HG03342 (cell line): ENCODE measurements at regions not wholly inside any gene's neighbourhood (a gene's known extent, or its start where the extent isn't known, plus 50 kb on each side); places are given as distances from the start of the nearest gene placed in this dataset.
"Not testable (repeated sequence)": the region's sequence is repeated elsewhere in the genome, so short reads cannot be mapped to it uniquely, and the experiment has no call there.

Experiments
- ATAC-seq: cut with Tn5 transposase; IDR thresholded peaks from one replicate; pipeline ENCODE4 v1.9.1; 2021; ENCODE audit warnings: mild to moderate bottlenecking, moderate library complexity; ENCODE audit not compliant: unreplicated experiment

DNA sequence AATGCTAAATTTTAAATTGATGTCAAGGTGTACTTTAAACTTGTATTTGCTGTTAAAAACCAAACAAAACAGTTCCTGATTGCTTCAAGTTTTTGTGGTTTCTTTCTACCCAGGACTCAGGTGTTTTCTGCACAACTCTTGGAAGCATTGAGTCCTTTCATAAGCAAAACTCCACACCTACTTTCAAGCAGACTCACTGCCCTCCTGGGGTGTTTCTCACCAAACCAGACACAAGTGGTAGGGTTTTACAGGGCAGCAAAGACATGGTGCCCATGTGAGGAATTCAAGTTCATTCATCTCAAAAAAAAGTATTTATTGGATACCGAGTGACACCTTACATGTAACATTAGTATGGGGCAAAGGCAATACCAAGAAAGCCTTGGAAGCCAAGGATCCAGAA, 146.7 kb upstream of the BNIP2 start:
- ATAC-seq, result no peak

DNA sequence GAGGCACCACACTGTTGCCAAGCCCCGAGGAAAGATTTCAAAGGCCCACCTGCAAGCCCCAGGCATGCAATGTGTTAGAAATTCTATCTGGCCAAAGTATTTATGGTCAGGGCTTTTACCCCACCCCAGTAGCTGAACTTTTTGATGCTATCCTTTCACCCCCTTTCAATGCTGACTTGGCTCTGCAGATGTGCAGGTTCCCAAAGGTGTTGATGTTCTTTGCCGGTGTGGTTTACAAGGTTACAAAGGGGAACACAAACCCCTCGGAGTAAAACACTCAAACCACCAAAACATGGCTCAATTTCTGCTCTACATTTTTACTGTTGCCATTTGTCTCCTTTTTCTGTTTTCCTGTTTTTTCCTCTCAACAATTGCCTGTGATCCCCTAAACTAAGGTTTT, 145.4 kb upstream of the BNIP2 start:
- no peak for ATAC-seq

GRCh38 chr15:59833366-59833765, 144.2 kb upstream of the BNIP2 start:
- ATAC-seq, result no peak

DNA sequence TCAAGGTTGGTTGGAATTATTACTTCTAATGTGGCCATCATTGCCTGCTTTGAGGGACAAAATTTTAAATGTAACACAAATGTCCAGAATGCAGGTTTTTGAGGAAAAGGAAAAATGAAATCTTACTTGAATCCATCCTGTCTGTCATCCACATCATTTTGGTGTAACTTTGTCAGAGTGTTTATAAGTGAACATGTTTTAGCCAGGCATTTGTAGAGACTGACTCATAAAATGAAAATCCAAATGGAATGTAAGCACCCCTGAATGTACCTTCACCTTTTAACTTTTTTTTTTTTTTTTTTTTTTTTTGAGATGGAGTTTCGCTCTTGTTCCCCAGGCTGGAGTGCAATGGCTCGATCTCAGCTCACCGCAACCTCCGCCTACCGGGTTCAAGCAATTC, 141.8 kb upstream of the BNIP2 start:
- ATAC-seq, result no peak

GRCh38 chr15:59830098-59830497, 141.0 kb upstream of the BNIP2 start:
- no peak for ATAC-seq

DNA sequence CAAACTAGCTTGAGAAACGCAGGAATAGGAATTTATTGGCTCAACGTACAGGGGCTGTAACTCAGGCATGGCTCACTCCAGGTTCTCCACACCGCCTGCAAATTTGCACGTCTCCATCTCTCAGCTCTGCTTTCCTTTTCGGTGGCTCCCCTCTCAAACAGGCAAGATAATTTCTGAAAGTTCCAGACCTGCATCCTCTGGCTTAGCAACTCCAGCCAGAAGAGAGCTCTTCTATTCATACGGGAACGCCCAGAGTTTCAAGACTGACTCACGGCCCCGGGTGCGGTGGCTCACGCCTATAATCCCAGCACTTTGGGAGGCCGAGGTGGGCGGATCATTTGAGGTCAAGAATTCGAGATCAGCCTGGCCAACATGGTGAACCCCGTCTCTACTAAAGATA, 139.7 kb upstream of the BNIP2 start:
- ATAC-seq, result no peak

DNA sequence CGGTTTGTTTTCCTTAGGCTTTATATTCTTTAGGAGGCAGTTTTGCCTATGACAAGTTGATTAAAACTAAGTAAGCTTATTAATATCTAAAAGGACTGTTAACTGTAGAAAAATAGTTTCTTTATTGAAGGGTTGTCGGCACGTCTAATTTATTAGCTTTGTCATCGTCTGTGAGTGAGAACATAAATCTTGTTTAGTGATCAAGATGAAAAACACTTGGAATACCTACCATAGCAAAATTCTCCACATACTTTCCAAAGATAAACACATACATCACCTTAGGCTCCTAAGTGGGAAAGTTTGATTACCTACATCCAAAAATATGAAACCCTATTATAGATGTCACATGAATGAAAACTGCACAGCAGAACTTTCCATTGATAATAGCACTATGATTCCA, 139.1 kb upstream of the BNIP2 start:
- no peak for ATAC-seq

- ATAC-seq, result no peak
Observed at GRCh38 chr15:59825901-59826300, 136.8 kb upstream of the BNIP2 start.

DNA sequence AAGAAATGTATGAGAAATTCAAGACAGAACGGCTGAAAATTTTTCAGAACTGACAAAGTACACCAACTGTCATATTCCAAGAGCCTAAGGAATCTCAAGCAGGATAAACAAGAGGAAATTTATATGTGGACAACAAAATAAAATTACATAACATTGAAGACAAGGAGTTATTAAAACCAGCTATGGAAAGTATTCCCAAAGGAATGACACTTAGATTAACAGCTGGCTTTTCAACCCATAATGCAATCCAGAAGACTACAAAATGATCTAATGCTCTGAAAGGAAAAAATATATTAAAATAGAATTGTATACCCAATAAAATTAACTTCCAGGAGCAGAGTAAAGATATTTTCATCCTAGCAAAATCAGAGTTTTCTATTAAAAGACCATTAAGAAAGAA, 132.2 kb upstream of the BNIP2 start:
- ATAC-seq, result no peak

GRCh38 chr15:59819092-59819491, 130.0 kb upstream of the BNIP2 start:
- no peak for ATAC-seq

DNA sequence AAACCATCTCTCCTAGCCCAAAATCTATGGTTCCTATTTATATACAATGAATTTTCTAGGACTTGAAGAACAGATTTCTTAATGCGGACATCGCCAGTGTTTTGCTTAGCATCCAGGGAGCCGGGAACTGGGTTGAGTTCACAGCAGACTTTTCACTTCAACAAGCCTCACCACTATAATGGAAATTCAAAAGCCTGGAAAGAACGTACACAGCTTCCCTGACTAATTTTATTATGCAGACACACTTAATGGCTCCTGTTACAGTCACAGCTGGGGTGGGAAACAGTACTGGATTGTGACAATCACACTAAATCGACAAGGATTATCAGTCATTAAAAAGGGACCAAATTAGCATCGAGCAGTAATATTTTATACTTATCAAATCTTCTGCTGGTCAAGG, 129.2 kb upstream of the BNIP2 start:
- ATAC-seq, result no peak

GRCh38 chr15:59817834-59818233, 128.7 kb upstream of the BNIP2 start:
- ATAC-seq, result no peak

- ATAC-seq, result no peak
Observed at GRCh38 chr15:59817053-59817452, 127.9 kb upstream of the BNIP2 start.

GRCh38 chr15:59814409-59814808, 125.3 kb upstream of the BNIP2 start:
- ATAC-seq, result no peak

DNA sequence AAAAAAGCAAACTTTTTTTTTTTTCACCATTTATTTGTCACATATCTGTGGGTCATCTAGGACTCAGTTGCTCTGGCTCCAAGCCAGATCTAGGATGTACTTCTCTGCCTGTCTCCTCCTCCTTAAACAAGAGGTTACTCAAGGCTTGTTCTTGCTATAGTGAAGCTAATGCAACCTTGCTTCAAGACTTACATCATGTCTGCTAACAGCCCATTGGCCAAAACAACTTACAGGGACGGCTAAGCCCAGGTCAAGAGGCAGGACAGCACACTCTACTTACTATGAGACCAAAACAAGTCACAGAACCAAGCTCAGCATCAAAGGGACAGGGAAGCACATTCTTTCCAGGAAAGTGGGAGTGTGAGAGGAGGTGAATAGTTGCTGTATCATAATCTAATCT, 123.8 kb upstream of the BNIP2 start:
- no peak for ATAC-seq

GRCh38 chr15:59812250-59812870, 123.2 kb upstream of the BNIP2 start:
- ATAC-seq, result no peak

DNA sequence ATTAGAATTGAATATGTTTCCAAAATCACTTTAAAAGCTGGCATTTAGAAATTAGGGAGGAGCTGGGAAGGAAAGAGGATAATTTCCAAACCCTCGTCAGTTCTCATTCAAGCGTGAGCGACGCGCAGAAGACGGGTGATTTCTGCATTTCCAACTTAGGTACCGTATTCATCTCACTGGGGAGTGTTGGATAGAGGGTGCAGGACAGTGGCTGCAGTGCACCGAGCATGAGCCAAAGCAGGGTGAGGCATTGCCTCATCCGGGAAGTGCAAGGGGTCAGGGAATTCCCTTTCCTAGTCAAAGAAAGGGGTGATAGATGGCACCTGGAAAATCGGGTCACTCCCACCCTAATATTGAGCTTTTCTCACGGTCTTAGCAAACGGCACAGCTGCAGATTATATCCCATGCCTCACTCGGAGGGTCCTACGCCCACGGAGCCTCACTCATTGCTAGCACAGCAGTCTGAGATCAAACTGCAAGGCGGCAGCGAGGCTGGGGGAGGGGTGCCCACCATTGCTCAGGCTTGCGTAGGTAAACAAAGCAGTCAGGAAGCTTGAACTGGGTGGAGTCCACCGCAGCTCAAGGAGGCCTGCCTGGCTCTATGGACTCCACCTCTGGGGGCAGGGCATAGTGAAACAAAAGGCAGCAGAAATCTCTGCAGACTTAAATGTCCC, 114.3 kb upstream of the BNIP2 start:
- not testable (repeated sequence) for ATAC-seq

DNA sequence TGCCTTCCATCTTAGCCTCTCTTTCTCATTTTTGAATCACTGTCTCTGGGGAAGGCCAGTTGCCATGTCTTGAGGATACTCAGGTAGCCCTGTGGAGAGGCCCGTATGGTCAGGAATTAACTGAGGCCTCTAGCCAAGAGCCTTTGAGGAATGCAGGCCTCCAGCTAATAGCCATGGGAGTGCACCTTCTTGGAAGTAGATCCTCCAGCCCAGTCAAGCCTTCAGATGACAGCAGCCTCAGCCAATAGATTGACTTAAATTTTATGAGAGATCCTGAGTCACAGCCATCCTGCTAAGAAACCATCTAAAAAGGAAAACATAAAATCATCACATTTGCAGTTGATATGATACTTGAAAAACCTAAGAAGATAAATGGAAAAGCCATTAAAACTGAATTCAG, 112.5 kb upstream of the BNIP2 start:
- no peak for ATAC-seq

GRCh38 chr15:59798605-59798917, 109.4 kb upstream of the BNIP2 start:
- ATAC-seq, result no peak

- no peak for ATAC-seq
Observed at GRCh38 chr15:59797756-59798604, 108.9 kb upstream of the BNIP2 start.

DNA sequence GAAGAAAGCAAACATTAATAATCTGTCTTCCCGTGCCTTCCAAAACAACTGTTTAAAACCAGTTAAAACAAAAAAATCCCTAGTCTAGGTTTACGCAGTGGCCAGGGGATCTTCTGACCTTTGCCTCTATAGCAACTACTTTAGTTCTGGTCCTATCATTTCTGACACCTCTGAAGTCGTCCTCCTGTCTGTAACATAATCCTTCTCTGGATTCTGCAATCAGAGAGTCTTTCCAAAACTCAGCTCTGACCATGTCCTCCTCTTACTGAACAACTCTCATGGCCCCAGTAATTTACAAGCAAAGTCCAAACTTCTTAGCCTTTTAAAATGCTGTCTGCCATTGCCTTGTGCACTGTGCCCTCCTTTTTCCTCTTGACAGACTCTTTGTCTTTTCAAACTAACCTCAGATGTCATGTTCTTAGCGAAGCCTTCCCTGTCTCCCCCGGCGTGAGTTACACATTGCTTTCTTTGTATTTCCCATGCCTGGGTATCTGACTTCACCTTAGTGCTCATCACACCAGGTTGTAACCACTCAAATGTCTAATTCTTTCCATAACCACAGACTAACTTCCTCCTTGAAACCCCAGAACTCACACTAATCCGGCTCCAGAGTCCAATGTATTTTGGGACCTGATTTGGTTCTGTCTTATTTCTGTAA, 105.2 kb upstream of the BNIP2 start:
- no peak for ATAC-seq

- no peak for ATAC-seq
Observed at GRCh38 chr15:59792359-59792758, 103.2 kb upstream of the BNIP2 start.
